Endothelial cell of umbilical vein (primary cell): ENCODE measurements at regions not wholly inside any gene's neighbourhood (a gene's known extent, or its start where the extent isn't known, plus 50 kb on each side); places are given as distances from the start of the nearest gene placed in this dataset.

Experiments used
- BruUV-seq: library from RNA; stranded (reverse); fragments of 400-500 nt; replicated peaks from 2 replicates; lab custom pipeline; 2021; lab: Mats Ljungman, UMichigan
- CTCF ChIA-PET: fragments of 300-600, 350-600 bp; sonication (Branson Sonifier 250); formaldehyde crosslinking; loops from one replicate; lab custom pipeline; 2021; ENCODE audit warnings: antibody characterized with exemption, inconsistent platforms; lab: Charles Lee
- POLR2A ChIA-PET: fragments of 300-600, 350-600 bp; sonication (Branson Sonifier 250); formaldehyde crosslinking; loops from one replicate; lab custom pipeline; 2021; ENCODE audit warnings: antibody characterized with exemption, inconsistent platforms; lab: Charles Lee
- DNase-seq: peaks from one replicate; pipeline ENCODE4 v3.0.0-alpha.2; 2011; ENCODE audit warnings: low read depth, low spot score
- FAIRE-seq: peaks from 2 replicates; lab custom pipeline; 2011; peaks lifted over from hg19 to GRCh38; lab: Jason Lieb, UNC
- H2AFZ ChIP-seq: 2 replicates; pipeline ENCODE4 v1.6.0; 2012; ENCODE audit warnings: low read depth, low read length, control low read depth, inconsistent platforms
- H3K27ac ChIP-seq: 2 replicates; pipeline ENCODE4 v1.5.1; 2011; ENCODE audit warnings: low read depth, mild to moderate bottlenecking, control low read depth, low read length, moderate library complexity; ENCODE audit not compliant: insufficient read depth
- H3K27me3 ChIP-seq, 2 experiments: 2 replicates each; pipeline versions ENCODE4 v1.6.0 to v1.6.1; 2011; ENCODE audit warnings: low read length in 2 of 2, mixed read lengths in 1 of 2; ENCODE audit not compliant: control insufficient read depth in 2 of 2, insufficient read depth in 2 of 2
- H3K36me3 ChIP-seq, 2 experiments: 2 replicates in 1 of 2; 3 replicates in 1 of 2; pipeline ENCODE4 v1.5.1; 2011; ENCODE audit warnings: low read length in 2 of 2, mild to moderate bottlenecking in 1 of 2, moderate library complexity in 1 of 2; ENCODE audit not compliant: control insufficient read depth in 2 of 2, insufficient read depth in 2 of 2; ENCODE audit errors: extremely low read depth in 1 of 2
- H3K4me1 ChIP-seq: 3 replicates; pipeline ENCODE4 v1.5.1; 2011; ENCODE audit warnings: mild to moderate bottlenecking, low read length; ENCODE audit not compliant: control insufficient read depth, insufficient read depth; ENCODE audit errors: extremely low read depth
- H3K4me2 ChIP-seq: 2 replicates; pipeline ENCODE4 v1.6.1; 2011; ENCODE audit warnings: low read length, control low read depth, mixed read lengths; ENCODE audit not compliant: insufficient read depth
- H3K4me3 ChIP-seq, 3 experiments: fragments of 200-600 bp in 1 of 3; sonication (generic), shearing (Covaris generic) in 1 of 3; replicated peaks in 1 of 3; 2 replicates each; pipeline ENCODE4 v1.5.1; 2011 to 2016; ENCODE audit warnings: control low read depth in 3 of 3, low read length in 3 of 3, mild to moderate bottlenecking in 2 of 3, inconsistent platforms in 1 of 3, low read depth in 1 of 3, moderate library complexity in 1 of 3; ENCODE audit not compliant: insufficient read depth in 1 of 3
- H3K79me2 ChIP-seq: 2 replicates; pipeline ENCODE4 v1.6.0; 2012; ENCODE audit warnings: low read length, inconsistent platforms; ENCODE audit not compliant: control insufficient read depth, insufficient read depth
- H3K9ac ChIP-seq: replicated peaks from 2 replicates; pipeline ENCODE3; 2011; ENCODE audit warnings: low read length, control low read depth; ENCODE audit not compliant: insufficient read depth; ENCODE audit errors: extremely low read depth
- H3K9me1 ChIP-seq: replicated peaks from 3 replicates; pipeline ENCODE4 v1.6.0; 2011; ENCODE audit warnings: mild to moderate bottlenecking, low read length; ENCODE audit not compliant: control insufficient read depth, insufficient read depth; ENCODE audit errors: extremely low read depth
- H3K9me3 ChIP-seq: replicated peaks from 2 replicates; pipeline ENCODE4 v1.5.1; 2012; ENCODE audit warnings: low read length, inconsistent platforms; ENCODE audit not compliant: control insufficient read depth, insufficient read depth
- H4K20me1 ChIP-seq: replicated peaks from 2 replicates; pipeline ENCODE3; 2011; ENCODE audit warnings: mild to moderate bottlenecking, low read length; ENCODE audit not compliant: control insufficient read depth, insufficient read depth; ENCODE audit errors: extremely low read depth
- EZH2 ChIP-seq: IDR thresholded peaks from 2 replicates; pipeline ENCODE4 v1.6.1; 2012; ENCODE audit warnings: borderline replicate concordance, low read depth, mild to moderate bottlenecking, moderate library complexity, low read length, inconsistent platforms; ENCODE audit not compliant: severe bottlenecking
- FOS ChIP-seq: IDR thresholded peaks from 2 replicates; pipeline ENCODE4 v1.6.1; 2011; ENCODE audit warnings: mild to moderate bottlenecking, low read length, moderate library complexity, borderline replicate concordance; ENCODE audit not compliant: insufficient read depth
- GATA2 ChIP-seq: IDR thresholded peaks from 2 replicates; pipeline ENCODE4 v1.7.0; 2011; ENCODE audit warnings: low read depth, mild to moderate bottlenecking, moderate library complexity, mixed read lengths, low read length; ENCODE audit not compliant: insufficient read length, insufficient read depth
- JUN ChIP-seq: IDR thresholded peaks from 2 replicates; pipeline ENCODE4 v1.6.1; 2011; ENCODE audit warnings: borderline replicate concordance, low read depth; ENCODE audit not compliant: insufficient read length, insufficient read depth
- MYC ChIP-seq: IDR thresholded peaks from one replicate; pipeline ENCODE4 v1.6.1; 2011; ENCODE audit warnings: mild to moderate bottlenecking, low read depth, low read length
- POLR2A ChIP-seq: IDR thresholded peaks from 2 replicates; pipeline ENCODE4 v1.6.1; 2012; ENCODE audit warnings: low read depth, mild to moderate bottlenecking, control low read depth, low read length
- POLR2AphosphoS5 ChIP-seq: IDR thresholded peaks from 2 replicates; pipeline ENCODE4 v1.6.1; 2012; ENCODE audit warnings: low read depth, mild to moderate bottlenecking, control low read depth, low read length, moderate library complexity; ENCODE audit not compliant: insufficient read depth
- dilution Hi-C: fragments of 300-500 bp; cut with MboI; formaldehyde crosslinking; loops from one replicate; pipeline ENCODE4 v1.15.0; 2019; ENCODE audit warnings: low sequenced_read_pairs; ENCODE audit not compliant: extremely low pct_ligation_motif_present
- intact Hi-C: fragments of 100-400 bp; cut with micrococcal nuclease; formaldehyde crosslinking; loops from one replicate; pipeline ENCODE4 v1.10.0; 2022
- TF ChIP-seq, protein P1 (sequence below): IDR thresholded peaks from 2 replicates; pipeline ENCODE4 v1.6.1; 2011; ENCODE audit not compliant: insufficient read depth, insufficient read length
- TF ChIP-seq, protein P2 (sequence below), 2 donors: IDR thresholded peaks; 1 replicate in 1 of 2; 2 replicates in 1 of 2; pipeline ENCODE4 v1.5.1; 2011; ENCODE audit warnings: low read length in 2 of 2, mild to moderate bottlenecking in 2 of 2, moderate library complexity in 2 of 2, control low read depth in 1 of 2, inconsistent platforms in 1 of 2, low read depth in 1 of 2; ENCODE audit not compliant: insufficient read depth in 1 of 2; ENCODE audit errors: extremely low read depth in 1 of 2

DNA sequence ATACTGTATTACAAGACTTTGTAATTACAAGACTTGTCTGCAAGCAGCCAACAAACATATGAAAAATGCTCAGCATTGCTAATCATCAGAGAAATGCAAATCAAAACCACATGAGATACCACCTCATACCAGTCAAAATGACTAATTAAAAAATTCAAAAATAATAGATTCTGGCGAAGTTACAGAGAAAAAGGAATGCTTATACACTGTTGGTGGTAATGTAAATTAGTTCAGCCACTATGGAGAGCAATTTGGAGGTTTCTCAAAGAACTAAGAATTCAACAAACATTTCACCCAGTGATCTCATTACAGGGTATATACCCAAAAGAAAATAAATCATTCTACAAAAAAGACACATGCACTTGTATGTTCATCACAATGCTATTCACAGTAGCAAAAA, 617.5 kb upstream of the CCDC54 start:
- H3K79me2 ChIP-seq, result no peaks in the 10 kb centered on the region
- BruUV-seq, result no TSS peak
- H3K27ac ChIP-seq, result no peak overlapping the region
- no peak overlapping the region for H3K4me3 ChIP-seq
- H3K36me3 ChIP-seq, result no peaks in the 10 kb centered on the region
- no peaks in the 10 kb centered on the region for H3K27me3 ChIP-seq
- H3K4me1 ChIP-seq, result no peaks in the 10 kb centered on the region
- peaks cover 2% of the 10 kb centered on the region for H3K9me3 ChIP-seq
- dilution Hi-C loops (no loop called here), intact Hi-C loops (no loop called here)
- H2AFZ ChIP-seq, result no peak overlapping the region
- FAIRE-seq (no peak), DNase-seq (no peak)
- TF ChIP-seq, protein P1, sequence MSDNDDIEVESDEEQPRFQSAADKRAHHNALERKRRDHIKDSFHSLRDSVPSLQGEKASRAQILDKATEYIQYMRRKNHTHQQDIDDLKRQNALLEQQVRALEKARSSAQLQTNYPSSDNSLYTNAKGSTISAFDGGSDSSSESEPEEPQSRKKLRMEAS, result no peak
- TF ChIP-seq FOS (no peak), MYC (no peak), POLR2A (no peak), EZH2 (no peak), GATA2 (no peak), JUN (no peak), POLR2AphosphoS5 (no peak)
- TF ChIP-seq, protein P2, sequence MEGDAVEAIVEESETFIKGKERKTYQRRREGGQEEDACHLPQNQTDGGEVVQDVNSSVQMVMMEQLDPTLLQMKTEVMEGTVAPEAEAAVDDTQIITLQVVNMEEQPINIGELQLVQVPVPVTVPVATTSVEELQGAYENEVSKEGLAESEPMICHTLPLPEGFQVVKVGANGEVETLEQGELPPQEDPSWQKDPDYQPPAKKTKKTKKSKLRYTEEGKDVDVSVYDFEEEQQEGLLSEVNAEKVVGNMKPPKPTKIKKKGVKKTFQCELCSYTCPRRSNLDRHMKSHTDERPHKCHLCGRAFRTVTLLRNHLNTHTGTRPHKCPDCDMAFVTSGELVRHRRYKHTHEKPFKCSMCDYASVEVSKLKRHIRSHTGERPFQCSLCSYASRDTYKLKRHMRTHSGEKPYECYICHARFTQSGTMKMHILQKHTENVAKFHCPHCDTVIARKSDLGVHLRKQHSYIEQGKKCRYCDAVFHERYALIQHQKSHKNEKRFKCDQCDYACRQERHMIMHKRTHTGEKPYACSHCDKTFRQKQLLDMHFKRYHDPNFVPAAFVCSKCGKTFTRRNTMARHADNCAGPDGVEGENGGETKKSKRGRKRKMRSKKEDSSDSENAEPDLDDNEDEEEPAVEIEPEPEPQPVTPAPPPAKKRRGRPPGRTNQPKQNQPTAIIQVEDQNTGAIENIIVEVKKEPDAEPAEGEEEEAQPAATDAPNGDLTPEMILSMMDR (IDR thresholded peaks at IDR 0.05; ENCODE audit: extremely low read depth in 1 of 2, insufficient read depth in 1 of 2, low read depth in 1 of 2, low read length in 2 of 2), result no peak
- CTCF ChIA-PET, result no interaction called here
- no peak overlapping the region for H3K9ac ChIP-seq
- no peak overlapping the region for H3K4me2 ChIP-seq
- H4K20me1 ChIP-seq, result no peaks in the 10 kb centered on the region
- POLR2A ChIA-PET, result no interaction called here
- H3K9me1 ChIP-seq, result no peaks in the 10 kb centered on the region
